ENCODE measurements at regions not wholly inside any gene's neighbourhood (a gene's known extent, or its start where the extent isn't known, plus 50 kb on each side); places are given as distances from the start of the nearest gene placed in this dataset.
"Not testable (repeated sequence)": the region's sequence is repeated elsewhere in the genome, so short reads cannot be mapped to it uniquely, and the experiment has no call there.

GRCh38 chr10:8128511-8128910, 74.0 kb downstream of the GATA3 start:
- no peak for DNase-seq (ENCODE audit: low spot score)

GRCh38 chr10:8129438-8129837, 75.0 kb downstream of the GATA3 start:
- no peak for DNase-seq (ENCODE audit: low spot score)

GRCh38 chr10:8130973-8131911, 76.8 kb downstream of the GATA3 start:
- peak; percentile 24 for DNase-seq (ENCODE audit: low spot score)

- peak; percentile 22 for DNase-seq (ENCODE audit: low spot score)
Observed at GRCh38 chr10:8133146-8133545, 78.7 kb downstream of the GATA3 start.

- no peak for DNase-seq (ENCODE audit: low spot score)
Observed at GRCh38 chr10:8136736-8137135, 82.2 kb downstream of the GATA3 start.

- no peak for DNase-seq (ENCODE audit: low spot score)
Observed at GRCh38 chr10:8137272-8137681, 82.8 kb downstream of the GATA3 start.

- DNase-seq (ENCODE audit: low spot score) = no peak
Observed at GRCh38 chr10:8137726-8138125, 83.2 kb downstream of the GATA3 start.

- peak; percentile 28 for DNase-seq (ENCODE audit: low spot score)
Observed at GRCh38 chr10:8138471-8138870, 84.0 kb downstream of the GATA3 start.

GRCh38 chr10:8144496-8144895, 90.0 kb downstream of the GATA3 start:
- no peak for DNase-seq (ENCODE audit: low spot score)

- peak; percentile 50 for DNase-seq (ENCODE audit: low spot score)
Observed at GRCh38 chr10:8146650-8147049, 92.2 kb downstream of the GATA3 start.

GRCh38 chr10:8149991-8150390, 95.5 kb downstream of the GATA3 start:
- no peak for DNase-seq (ENCODE audit: low spot score)

- peak; percentile 25 for DNase-seq (ENCODE audit: low spot score)
Observed at GRCh38 chr10:8150401-8150905, 96.0 kb downstream of the GATA3 start.

- no peak for DNase-seq (ENCODE audit: low spot score)
Observed at GRCh38 chr10:8151086-8151485, 96.6 kb downstream of the GATA3 start.

GRCh38 chr10:8156918-8157317, 102.4 kb downstream of the GATA3 start:
- no peak for DNase-seq (ENCODE audit: low spot score)

GRCh38 chr10:8158193-8159071, 103.9 kb downstream of the GATA3 start:
- DNase-seq (ENCODE audit: low spot score) = no peak

- peak; percentile 71 for DNase-seq (ENCODE audit: low spot score)
Observed at GRCh38 chr10:8159341-8160165, 105.1 kb downstream of the GATA3 start.

- no peak for DNase-seq (ENCODE audit: low spot score)
Observed at GRCh38 chr10:8163824-8164223, 109.3 kb downstream of the GATA3 start.

- DNase-seq (ENCODE audit: low spot score) = not testable (repeated sequence)
Observed at GRCh38 chr10:8164640-8165039, 110.2 kb downstream of the GATA3 start.

- DNase-seq (ENCODE audit: low spot score) = no peak
Observed at GRCh38 chr10:8168836-8169235, 114.3 kb downstream of the GATA3 start.

- no peak for DNase-seq (ENCODE audit: low spot score)
Observed at GRCh38 chr10:8171008-8171407, 116.5 kb downstream of the GATA3 start.

GRCh38 chr10:8172604-8173003, 118.1 kb downstream of the GATA3 start:
- no peak for DNase-seq (ENCODE audit: low spot score)

Measured in H4 (cell line).